GM12878 (cell line): ENCODE measurements at regions not wholly inside any gene's neighbourhood (a gene's known extent, or its start where the extent isn't known, plus 50 kb on each side); places are given as distances from the start of the nearest gene placed in this dataset.

Experiments used
- ATAC-seq: fragments of 200-7000 bp; cut with Tn5 transposase; 3 replicates; pipeline ENCODE4 v1.9.1; 2020; ENCODE audit warnings: mild to moderate bottlenecking, moderate library complexity
- BruUV-seq: library from RNA; stranded (reverse); fragments of 400-500 nt; replicated peaks from 2 replicates; lab custom pipeline; 2021; lab: Mats Ljungman, UMichigan
- CTCF ChIA-PET: fragments of 300-600 bp; sonication (Branson Sonifier 250); formaldehyde crosslinking; extraction: SDS; loops from one replicate; lab custom pipeline; 2021; ENCODE audit warnings: inconsistent platforms; lab: Yijun Ruan, JAX
- POLR2A ChIA-PET: fragments of 350-600 bp; formaldehyde crosslinking; extraction: SDS; loops from one replicate; lab custom pipeline; 2021; ENCODE audit warnings: inconsistent platforms; lab: Charles Lee
- RAD21 ChIA-PET: fragments of 300-600 bp; sonication (Branson Sonifier 250); formaldehyde crosslinking; loops from one replicate; lab custom pipeline; 2023; ENCODE audit warnings: antibody characterized with exemption; ENCODE audit not compliant: unreplicated experiment; lab: Charles Lee
- SMC1A ChIA-PET: fragments of 300-600 bp; sonication (Branson Sonifier 250); formaldehyde crosslinking; loops from one replicate; lab custom pipeline; 2023; ENCODE audit not compliant: unreplicated experiment, uncharacterized antibody; lab: Charles Lee
- DNase-seq: peaks from one replicate; pipeline ENCODE4 v3.0.0-alpha.2; 2011; ENCODE audit warnings: low read depth, low spot score
- FAIRE-seq: peaks from 3 replicates; lab custom pipeline; 2011; peaks lifted over from hg19 to GRCh38; lab: Jason Lieb, UNC
- H2AFZ ChIP-seq: 2 replicates; pipeline ENCODE4 v1.6.0; 2011; ENCODE audit warnings: low read depth, low read length, control low read depth; ENCODE audit not compliant: control insufficient read depth
- H3K27ac ChIP-seq: 2 replicates; pipeline ENCODE4 v1.5.1; 2011; ENCODE audit warnings: control low read depth; ENCODE audit not compliant: control insufficient read depth, insufficient read depth
- H3K27me3 ChIP-seq, 2 experiments: replicated peaks in 1 of 2; 2 replicates each; pipeline versions ENCODE4 v1.6.0 to v1.6.1; 2011; ENCODE audit warnings: low read length in 1 of 2; ENCODE audit not compliant: control insufficient read depth in 2 of 2, insufficient read depth in 2 of 2
- H3K36me3 ChIP-seq, 2 experiments: 2 replicates each; pipeline ENCODE4 v1.5.1; 2011; ENCODE audit warnings: low read length in 1 of 2; ENCODE audit not compliant: control insufficient read depth in 2 of 2, insufficient read depth in 2 of 2
- H3K4me1 ChIP-seq: 2 replicates; pipeline ENCODE4 v1.6.1; 2011; ENCODE audit warnings: mild to moderate bottlenecking, low read length, moderate library complexity, mixed read lengths; ENCODE audit not compliant: control insufficient read depth, insufficient read depth
- H3K4me2 ChIP-seq: 2 replicates; pipeline ENCODE4 v1.6.0; 2011; ENCODE audit warnings: control low read depth; ENCODE audit not compliant: control insufficient read depth, insufficient read depth
- H3K4me3 ChIP-seq: fragments of 200-600 bp; sonication (generic); 2 replicates; pipeline ENCODE4 v1.5.1; 2016
- H3K79me2 ChIP-seq: 2 replicates; pipeline ENCODE4 v1.6.0; 2011; ENCODE audit warnings: low read length; ENCODE audit not compliant: control insufficient read depth, insufficient read depth
- H3K9ac ChIP-seq: 2 replicates; pipeline ENCODE4 v1.8.0; 2011; ENCODE audit warnings: low read length, control low read depth, mixed read lengths; ENCODE audit not compliant: control insufficient read depth, insufficient read depth
- H3K9me3 ChIP-seq: replicated peaks from 3 replicates; pipeline ENCODE4 v1.5.1; 2011; ENCODE audit warnings: mild to moderate bottlenecking, low read length; ENCODE audit not compliant: control insufficient read depth, insufficient read depth
- H4K20me1 ChIP-seq: 2 replicates; pipeline ENCODE4 v1.6.0; 2011; ENCODE audit not compliant: control insufficient read depth, insufficient read depth
- BCLAF1 ChIP-seq: fragments of 450-650 bp; IDR thresholded peaks from 2 replicates; pipeline ENCODE4 v1.6.1; 2017; ENCODE audit warnings: antibody characterized with exemption, mild to moderate bottlenecking, moderate library complexity
- ELK1 ChIP-seq: IDR thresholded peaks from 2 replicates; pipeline ENCODE4 v1.6.1; 2012; ENCODE audit warnings: low read depth, low read length, improper control_type of control experiment
- KAT2A ChIP-seq: conservative IDR thresholded peaks from 2 replicates; pipeline ENCODE4 v1.6.1; 2011; ENCODE audit warnings: low read depth, low read length; ENCODE audit not compliant: control insufficient read depth
- KDM1A ChIP-seq: fragments of 200-600 bp; sonication (generic); IDR thresholded peaks from 2 replicates; pipeline ENCODE4 v1.6.1; 2016; ENCODE audit warnings: borderline replicate concordance
- NRF1 ChIP-seq: conservative IDR thresholded peaks from 2 replicates; pipeline ENCODE4 v1.6.1; 2011; ENCODE audit warnings: mild to moderate bottlenecking, low read depth, low read length, improper control_type of control experiment
- RCOR1 ChIP-seq: conservative IDR thresholded peaks from 2 replicates; pipeline ENCODE4 v1.6.1; 2012; ENCODE audit warnings: low read depth, low read length, improper control_type of control experiment
- RELB ChIP-seq: fragments of 450-650 bp; IDR thresholded peaks from 2 replicates; pipeline ENCODE4 v1.6.1; 2017; ENCODE audit warnings: low read depth, mild to moderate bottlenecking, moderate library complexity
- SKIL ChIP-seq: fragments of 450-650 bp; IDR thresholded peaks from 2 replicates; pipeline ENCODE4 v1.6.1; 2017; ENCODE audit warnings: mild to moderate bottlenecking, low read depth, inconsistent platforms; ENCODE audit not compliant: poor library complexity, severe bottlenecking
- STAT3 ChIP-seq: IDR thresholded peaks from 2 replicates; pipeline ENCODE4 v1.6.1; 2011; ENCODE audit warnings: low read depth, low read length, improper control_type of control experiment
- ZBTB4 ChIP-seq: fragments of 450-650 bp; formaldehyde crosslinking; IDR thresholded peaks from 2 replicates; pipeline ENCODE4 v1.4.0; 2022; ENCODE audit warnings: mild to moderate bottlenecking, moderate library complexity
- ZNF274 ChIP-seq: IDR thresholded peaks from one replicate; pipeline ENCODE4 v1.8.0; 2011; ENCODE audit not compliant: insufficient read length, insufficient read depth
- WGBS: methylation state at CpG from one replicate; pipeline ENCODE4 v1.1.6; 2016; ENCODE audit warnings: low lambda C conversion rate; ENCODE audit not compliant: insufficient replicate concordance, insufficient coverage; ENCODE audit errors: missing lambda C conversion rate; 5-methylcytosine and 5-hydroxymethylcytosine counted together
- in situ Hi-C: fragments of 300-500 bp; cut with MboI; formaldehyde crosslinking; loops from 9 replicates; pipeline ENCODE4 v1.14.3; 2018; ENCODE audit warnings: mixed read lengths
- intact Hi-C: fragments of 100-400 bp; cut with micrococcal nuclease; formaldehyde crosslinking; loops from one replicate; pipeline ENCODE4 v1.14.2; 2022; ENCODE audit not compliant: unreplicated experiment

GRCh38 chr5:4095918-4096630 lies 500.4 kb downstream of the IRX1 start:
- ChIA-PET RAD21 (no interaction called here), CTCF (no interaction called here)
- no peaks in the 10 kb centered on the region for H3K79me2 ChIP-seq
- no peaks in the 10 kb centered on the region; the same call in 2 of the 3 replicates for H3K9me3 ChIP-seq
- H4K20me1 ChIP-seq = no peaks in the 10 kb centered on the region
- H3K36me3 ChIP-seq = no peaks in the 10 kb centered on the region
- H2AFZ ChIP-seq = no peak overlapping the region
- TF ChIP-seq KDM1A (no peak), RELB (no peak), STAT3 (no peak), NRF1 (no peak), ZNF274 (no peak), ELK1 (no peak), KAT2A (no peak), BCLAF1 (no peak), SKIL (no peak), ZBTB4 (no peak), RCOR1 (no peak)
- TF ChIP-seq, all 136 proteins: peak for 0
- intact Hi-C loops (no loop called here), in situ Hi-C loops (no loop called here)
- H3K27me3 ChIP-seq = no peaks in the 10 kb centered on the region
- no peak overlapping the region for H3K4me2 ChIP-seq
- WGBS = 32% methylated on average over 14 of the region's 14 CpGs
- no peak overlapping the region for H3K27ac ChIP-seq
- ATAC-seq (no peak), DNase-seq (no peak), FAIRE-seq (no peak)
- no peak overlapping the region for H3K9ac ChIP-seq
- no TSS peak for BruUV-seq
- H3K4me3 ChIP-seq = no peak overlapping the region
- ChIA-PET POLR2A (no interaction called here), SMC1A (no interaction called here)
- H3K4me1 ChIP-seq = no peaks in the 10 kb centered on the region
